Common myeloid progenitor, CD34-positive (primary cell): ENCODE measurements at regions not wholly inside any gene's neighbourhood (a gene's known extent, or its start where the extent isn't known, plus 50 kb on each side); places are given as distances from the start of the nearest gene placed in this dataset.

Experiments
- CTCF ChIA-PET: fragments of 350-600 bp; sonication (Branson Sonifier 250); formaldehyde crosslinking; loops from one replicate; lab custom pipeline; 2021; ENCODE audit warnings: antibody characterized with exemption; lab: Charles Lee
- POLR2A ChIA-PET: fragments of 350-600 bp; sonication (Branson Sonifier 250); formaldehyde crosslinking; loops from one replicate; lab custom pipeline; 2021; ENCODE audit warnings: antibody characterized with exemption; lab: Charles Lee
- DNase-seq, 3 donors: peaks; one replicate each; pipeline versions ENCODE4 v3.0.0 to v3.0.0-alpha.2; 2013
- H3K27ac ChIP-seq, 2 experiments: 1 replicate in 1 of 2; 2 replicates in 1 of 2; pipeline ENCODE4 v1.7.0; 2013; ENCODE audit warnings: inconsistent platforms in 2 of 2, low read length in 2 of 2, mild to moderate bottlenecking in 2 of 2, low read depth in 1 of 2, moderate library complexity in 1 of 2; ENCODE audit not compliant: severe bottlenecking in 2 of 2, insufficient read depth in 1 of 2, poor library complexity in 1 of 2
- H3K27me3 ChIP-seq, 5 experiments: replicated peaks in 2 of 5; 1 replicate in 3 of 5; 2 replicates in 2 of 5; pipeline versions ENCODE4 v1.6.1 to v1.7.0; 2013; ENCODE audit warnings: low read length in 4 of 5, mild to moderate bottlenecking in 2 of 5, moderate library complexity in 2 of 5, inconsistent platforms in 1 of 5; ENCODE audit not compliant: insufficient read depth in 5 of 5, control insufficient read depth in 4 of 5
- H3K36me3 ChIP-seq, 4 experiments: 1 replicate in 2 of 4; 2 replicates in 2 of 4; pipeline versions ENCODE4 v1.6.1 to v1.7.0; 2013; ENCODE audit warnings: low read length in 3 of 4, control low read depth in 1 of 4, mild to moderate bottlenecking in 1 of 4; ENCODE audit not compliant: control insufficient read depth in 4 of 4, insufficient read depth in 4 of 4
- H3K4me1 ChIP-seq, 4 experiments: 1 replicate in 3 of 4; 2 replicates in 1 of 4; pipeline versions ENCODE4 v1.6.1 to v1.7.1; 2013; ENCODE audit warnings: low read length in 3 of 4, mild to moderate bottlenecking in 3 of 4, control low read depth in 1 of 4, inconsistent platforms in 1 of 4, moderate library complexity in 1 of 4; ENCODE audit not compliant: control insufficient read depth in 4 of 4, insufficient read depth in 4 of 4; ENCODE audit errors: control extremely low read depth in 1 of 4
- H3K4me3 ChIP-seq, 7 experiments: 1 replicate in 4 of 7; 2 replicates in 3 of 7; pipeline versions ENCODE4 v1.5.1 to v1.7.0; 2013; ENCODE audit warnings: mild to moderate bottlenecking in 7 of 7, low read length in 6 of 7, moderate library complexity in 6 of 7, inconsistent platforms in 2 of 7, low read depth in 2 of 7, control low read depth in 1 of 7; ENCODE audit not compliant: insufficient read depth in 4 of 7, control insufficient read depth in 1 of 7; ENCODE audit errors: extremely low read depth in 1 of 7
- H3K9me3 ChIP-seq, 5 experiments: 1 replicate in 4 of 5; 2 replicates in 1 of 5; pipeline versions ENCODE4 v1.6.1 to v1.7.1; 2013; ENCODE audit warnings: low read length in 4 of 5, mild to moderate bottlenecking in 2 of 5, inconsistent platforms in 1 of 5, low read depth in 1 of 5, moderate library complexity in 1 of 5; ENCODE audit not compliant: control insufficient read depth in 4 of 5, insufficient read depth in 2 of 5; ENCODE audit errors: control extremely low read depth in 1 of 5
- WGBS: methylation state at CpG from one replicate; pipeline ENCODE4 v1.1.5; 2013; ENCODE audit not compliant: insufficient coverage; 5-methylcytosine and 5-hydroxymethylcytosine counted together

- Histone ChIP-seq H3K4me1 (peaks cover 0 to 24% (median 0%) of the 10 kb centered on the region in 4 experiments), H3K9me3 (peaks cover 0 to 2% (median 0%) of the 10 kb centered on the region in 5 experiments), H3K27ac (no peak overlapping the region), H3K27me3 (peaks cover 4 to 52% (median 16%) of the 10 kb centered on the region in 5 experiments), H3K36me3 (no peaks in the 10 kb centered on the region), H3K4me3 (no peak overlapping the region)
- DNase-seq: no peak
- CTCF ChIA-PET: no interaction called here
- POLR2A ChIA-PET: no interaction called here
- 75% methylated on average over 4 of the region's 5 CpGs for WGBS
Measured at GRCh38 chr6:99091985-99092384, 144.2 kb upstream of the FBXL4 start.

GRCh38 chr6:99080191-99080590, 132.4 kb upstream of the FBXL4 start:
- Histone ChIP-seq H3K4me1 (no peaks in the 10 kb centered on the region), H3K27ac (no peak overlapping the region), H3K27me3 (peaks cover 0 to 12% (median 0%) of the 10 kb centered on the region in 5 experiments), H3K4me3 (no peak overlapping the region), H3K9me3 (no peaks in the 10 kb centered on the region), H3K36me3 (no peaks in the 10 kb centered on the region)
- CTCF ChIA-PET: no interaction called here
- no peak for DNase-seq
- POLR2A ChIA-PET: no interaction called here
- 83% methylated on average over 1 of the region's 2 CpGs for WGBS

GRCh38 chr6:99079058-99079457, 131.3 kb upstream of the FBXL4 start:
- no peaks in the 10 kb centered on the region for H3K4me1 ChIP-seq
- no peak overlapping the region for H3K27ac ChIP-seq
- POLR2A ChIA-PET: no interaction called here
- WGBS: no CpG with 5 or more reads among the region's 2 CpGs
- peaks cover 0 to 3% (median 0%) of the 10 kb centered on the region in 5 experiments for H3K9me3 ChIP-seq
- H3K36me3 ChIP-seq: no peaks in the 10 kb centered on the region
- CTCF ChIA-PET: no interaction called here
- peaks cover 0 to 10% (median 0%) of the 10 kb centered on the region in 5 experiments for H3K27me3 ChIP-seq
- no peak overlapping the region for H3K4me3 ChIP-seq
- DNase-seq: no peak

GRCh38 chr6:99073223-99073622, 125.5 kb upstream of the FBXL4 start:
- DNase-seq: no peak
- Histone ChIP-seq H3K27ac (no peak overlapping the region), H3K36me3 (no peaks in the 10 kb centered on the region), H3K4me3 (no peak overlapping the region), H3K9me3 (peaks cover 0 to 3% (median 0%) of the 10 kb centered on the region in 5 experiments), H3K4me1 (no peaks in the 10 kb centered on the region), H3K27me3 (peaks cover 0 to 17% (median 0%) of the 10 kb centered on the region in 5 experiments)
- ChIA-PET POLR2A (no interaction called here), CTCF (no interaction called here)
- WGBS: 96% methylated on average over 4 of the region's 4 CpGs

GRCh38 chr6:99066044-99066443, 118.3 kb upstream of the FBXL4 start:
- DNase-seq: no peak
- H3K27ac ChIP-seq: no peak overlapping the region
- no peaks in the 10 kb centered on the region for H3K4me1 ChIP-seq
- no peak overlapping the region for H3K4me3 ChIP-seq
- H3K27me3 ChIP-seq: peaks cover 0 to 8% (median 0%) of the 10 kb centered on the region in 5 experiments
- H3K36me3 ChIP-seq: no peaks in the 10 kb centered on the region
- POLR2A ChIA-PET: no interaction called here
- CTCF ChIA-PET: no interaction called here
- no peaks in the 10 kb centered on the region for H3K9me3 ChIP-seq
- WGBS: 63% methylated on average over 1 of the region's 3 CpGs

GRCh38 chr6:99064834-99065233, 117.1 kb upstream of the FBXL4 start:
- H3K27ac ChIP-seq: no peak overlapping the region
- ChIA-PET CTCF (interaction anchor here (1.0 kb wide), 1 partner anchor 25 kb away, joined by 3 read pairs; no protein-coding TSS in a partner anchor), POLR2A (no interaction called here)

GRCh38 chr6:99036672-99037071, 88.9 kb upstream of the FBXL4 start:
- H3K36me3 ChIP-seq: no peaks in the 10 kb centered on the region
- H3K27me3 ChIP-seq: peaks cover 0 to 8% (median 2%) of the 10 kb centered on the region in 5 experiments
- H3K4me1 ChIP-seq: no peaks in the 10 kb centered on the region
- ChIA-PET CTCF (no interaction called here), POLR2A (no interaction called here)
- no peaks in the 10 kb centered on the region for H3K9me3 ChIP-seq
- DNase-seq: no peak
- WGBS: 98% methylated on average over 5 of the region's 6 CpGs
- no peak overlapping the region for H3K4me3 ChIP-seq
- no peak overlapping the region for H3K27ac ChIP-seq

More at GRCh38 chr6:99064834-99065233, 117.1 kb upstream of the FBXL4 start:
- Histone ChIP-seq H3K4me1 (no peaks in the 10 kb centered on the region), H3K4me3 (no peak overlapping the region), H3K9me3 (no peaks in the 10 kb centered on the region), H3K36me3 (no peaks in the 10 kb centered on the region), H3K27me3 (peaks cover 0 to 7% (median 0%) of the 10 kb centered on the region in 5 experiments)
- 100% methylated on average over 2 of the region's 2 CpGs for WGBS
- no peak for DNase-seq
